ENCODE measurements at regions not wholly inside any gene's neighbourhood (a gene's known extent, or its start where the extent isn't known, plus 50 kb on each side); places are given as distances from the start of the nearest gene placed in this dataset.

GRCh38 chr3:76565496-76566210, 474.2 kb upstream of the ROBO2 start:
- H3K4me1 ChIP-seq (ENCODE audit: low read depth, poor library complexity, severe bottlenecking): no peaks in the 10 kb centered on the region
- H3K36me3 ChIP-seq (ENCODE audit: insufficient read depth): no peaks in the 10 kb centered on the region
- H3K79me2 ChIP-seq (ENCODE audit: insufficient read depth, low read depth): no peaks in the 10 kb centered on the region
- H4K20me1 ChIP-seq (ENCODE audit: insufficient read depth): no peaks in the 10 kb centered on the region
- H3K27me3 ChIP-seq (ENCODE audit: insufficient read depth, low read depth): no peaks in the 10 kb centered on the region
- no peak overlapping the region for H3K4me2 ChIP-seq
- no peak overlapping the region for H3K27ac ChIP-seq
- H3K4me3 ChIP-seq (IDR thresholded peaks at IDR 0.05; ENCODE audit: insufficient read depth, low read depth, low read length): no peak overlapping the region
- no peak for TF ChIP-seq CTCF (conservative IDR thresholded peaks at IDR 0.05; ENCODE audit: low read depth, low read length)
- H2AFZ ChIP-seq (ENCODE audit: low read depth): no peak overlapping the region
- no peak overlapping the region for H3K9ac ChIP-seq

GRCh38 chr3:76566211-76566534, 473.7 kb upstream of the ROBO2 start:
- no peaks in the 10 kb centered on the region for H3K4me1 ChIP-seq (ENCODE audit: low read depth, poor library complexity, severe bottlenecking)
- H3K27me3 ChIP-seq (ENCODE audit: insufficient read depth, low read depth): no peaks in the 10 kb centered on the region
- no peak overlapping the region for H3K9ac ChIP-seq
- no peak overlapping the region for H2AFZ ChIP-seq (ENCODE audit: low read depth)
- H3K27ac ChIP-seq: no peak overlapping the region
- no peak overlapping the region for H3K4me3 ChIP-seq (IDR thresholded peaks at IDR 0.05; ENCODE audit: insufficient read depth, low read depth, low read length)
- H3K36me3 ChIP-seq (ENCODE audit: insufficient read depth): no peaks in the 10 kb centered on the region
- H3K4me2 ChIP-seq: no peak overlapping the region
- no peak for TF ChIP-seq CTCF (conservative IDR thresholded peaks at IDR 0.05; ENCODE audit: low read depth, low read length)
- no peaks in the 10 kb centered on the region for H3K79me2 ChIP-seq (ENCODE audit: insufficient read depth, low read depth)
- H4K20me1 ChIP-seq (ENCODE audit: insufficient read depth): no peaks in the 10 kb centered on the region

- H3K27me3 ChIP-seq (ENCODE audit: insufficient read depth, low read depth): no peaks in the 10 kb centered on the region
- H3K27ac ChIP-seq: no peak overlapping the region
- H3K9ac ChIP-seq: no peak overlapping the region
- H4K20me1 ChIP-seq (ENCODE audit: insufficient read depth): no peaks in the 10 kb centered on the region
- no peak for TF ChIP-seq CTCF (conservative IDR thresholded peaks at IDR 0.05; ENCODE audit: low read depth, low read length)
- no peaks in the 10 kb centered on the region for H3K36me3 ChIP-seq (ENCODE audit: insufficient read depth)
- no peaks in the 10 kb centered on the region for H3K4me1 ChIP-seq (ENCODE audit: low read depth, poor library complexity, severe bottlenecking)
- H2AFZ ChIP-seq (ENCODE audit: low read depth): no peak overlapping the region
- no peaks in the 10 kb centered on the region for H3K79me2 ChIP-seq (ENCODE audit: insufficient read depth, low read depth)
- no peak overlapping the region for H3K4me3 ChIP-seq (IDR thresholded peaks at IDR 0.05; ENCODE audit: insufficient read depth, low read depth, low read length)
- H3K4me2 ChIP-seq: no peak overlapping the region
Measured at GRCh38 chr3:76566904-76567303, 473.0 kb upstream of the ROBO2 start.

DNA sequence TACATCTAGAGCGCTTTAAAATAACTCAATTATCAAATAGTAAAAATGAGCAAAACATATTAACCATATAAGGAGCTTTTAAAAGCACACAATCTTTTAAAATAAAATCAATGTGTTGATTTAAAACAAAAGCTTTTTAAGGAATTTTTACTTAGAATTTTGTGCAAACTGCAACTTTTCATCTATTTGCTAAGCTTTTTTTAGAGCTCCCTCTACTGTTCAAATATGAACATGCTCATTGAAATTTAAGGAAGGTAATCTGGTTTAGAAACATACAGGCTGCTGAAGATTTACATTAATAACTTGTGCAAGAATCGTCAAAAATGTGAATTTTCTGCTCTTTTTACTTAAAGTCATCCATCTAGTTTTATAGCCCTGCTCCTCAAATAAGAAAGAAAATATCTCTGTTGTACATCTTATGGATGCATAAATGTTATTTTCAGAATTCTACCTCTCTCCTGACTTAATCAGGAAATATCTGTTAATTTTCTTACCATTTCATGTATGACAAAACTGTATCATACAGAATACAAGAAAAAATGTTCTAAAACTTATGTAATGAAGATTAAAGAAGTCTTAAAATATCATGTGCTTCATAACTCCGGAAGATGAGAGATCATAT, 469.4 kb upstream of the ROBO2 start:
- TF ChIP-seq CTCF (conservative IDR thresholded peaks at IDR 0.05; ENCODE audit: low read depth, low read length): peak; percentile 64
- H2AFZ ChIP-seq (ENCODE audit: low read depth): no peak overlapping the region
- no peaks in the 10 kb centered on the region for H3K79me2 ChIP-seq (ENCODE audit: insufficient read depth, low read depth)
- H4K20me1 ChIP-seq (ENCODE audit: insufficient read depth): no peaks in the 10 kb centered on the region
- H3K27me3 ChIP-seq (ENCODE audit: insufficient read depth, low read depth): no peaks in the 10 kb centered on the region
- no peaks in the 10 kb centered on the region for H3K4me1 ChIP-seq (ENCODE audit: low read depth, poor library complexity, severe bottlenecking)
- H3K27ac ChIP-seq: no peak overlapping the region
- H3K36me3 ChIP-seq (ENCODE audit: insufficient read depth): no peaks in the 10 kb centered on the region
- no peak overlapping the region for H3K4me3 ChIP-seq (IDR thresholded peaks at IDR 0.05; ENCODE audit: insufficient read depth, low read depth, low read length)
- H3K4me2 ChIP-seq: no peak overlapping the region
- H3K9ac ChIP-seq: no peak overlapping the region
